ENCODE measurements at regions not wholly inside any gene's neighbourhood (a gene's known extent, or its start where the extent isn't known, plus 50 kb on each side); places are given as distances from the start of the nearest gene placed in this dataset.

GRCh38 chr7:155138204-155138603 is 68.1 kb downstream of the HTR5A start:
- WGBS, 3 donors: 79 to 81% (median 80%) methylated on average over 4 of the region's 4 CpGs
- H3K27ac ChIP-seq (ENCODE audit: low read depth, low read length): no peak overlapping the region

GRCh38 chr7:155141562-155141961 is 71.4 kb downstream of the HTR5A start:
- H3K27ac ChIP-seq (ENCODE audit: low read depth, low read length): no peak overlapping the region
- WGBS, 3 donors: 25 to 39% (median 34%) methylated on average over 5 of the region's 5 CpGs

GRCh38 chr7:155143381-155143780 is 73.3 kb downstream of the HTR5A start:
- 68 to 73% (median 70%) methylated on average over 9 of the region's 9 CpGs for WGBS, 3 donors
- H3K27ac ChIP-seq (ENCODE audit: low read depth, low read length): no peak overlapping the region

GRCh38 chr7:155144371-155144770 is 74.2 kb downstream of the HTR5A start:
- WGBS, 3 donors: 54 to 61% (median 58%) methylated on average over 6 of the region's 6 CpGs
- no peak overlapping the region for H3K27ac ChIP-seq (ENCODE audit: low read depth, low read length)

GRCh38 chr7:155145477-155146255 is 75.5 kb downstream of the HTR5A start:
- H3K27ac ChIP-seq (ENCODE audit: low read depth, low read length): no peak overlapping the region
- WGBS, 3 donors: 63 to 81% (median 67%) methylated on average over 9 of the region's 9 CpGs

GRCh38 chr7:155147172-155147571 is 77.0 kb downstream of the HTR5A start:
- WGBS, 3 donors: 33 to 46% (median 37%) methylated on average over 1 of the region's 1 CpG
- H3K27ac ChIP-seq (ENCODE audit: low read depth, low read length): no peak overlapping the region

GRCh38 chr7:155147624-155148023 is 77.5 kb downstream of the HTR5A start:
- no peak overlapping the region for H3K27ac ChIP-seq (ENCODE audit: low read depth, low read length)
- 29 to 67% (median 48%) methylated on average over 2 of the region's 2 CpGs for WGBS, 3 donors

GRCh38 chr7:155153676-155154075 is 83.6 kb downstream of the HTR5A start:
- no peak overlapping the region for H3K27ac ChIP-seq (ENCODE audit: low read depth, low read length)
- WGBS, 3 donors: 58 to 73% (median 63%) methylated on average over 4 of the region's 4 CpGs

GRCh38 chr7:155154586-155154985 is 84.5 kb downstream of the HTR5A start:
- H3K27ac ChIP-seq (ENCODE audit: low read depth, low read length): no peak overlapping the region
- WGBS, 3 donors: 68 to 71% (median 70%) methylated on average over 10 of the region's 10 CpGs

GRCh38 chr7:155161690-155162089 is 91.6 kb downstream of the HTR5A start:
- H3K27ac ChIP-seq (ENCODE audit: low read depth, low read length): no peak overlapping the region
- WGBS, 3 donors: 58 to 78% (median 64%) methylated on average over 5 of the region's 5 CpGs

- H3K27ac ChIP-seq (ENCODE audit: low read depth, low read length): no peak overlapping the region
Observed at GRCh38 chr7:155162422-155162821, 92.3 kb downstream of the HTR5A start.

- WGBS, 3 donors: 40 to 81% (median 74%) methylated on average over 7 of the region's 7 CpGs
- H3K27ac ChIP-seq (ENCODE audit: low read depth, low read length): no peak overlapping the region
Observed at GRCh38 chr7:155163696-155164095, 93.6 kb downstream of the HTR5A start.

- WGBS, 3 donors: 87 to 93% (median 90%) methylated on average over 8 of the region's 8 CpGs
Observed at GRCh38 chr7:155164316-155164715, 94.2 kb downstream of the HTR5A start.

GRCh38 chr7:155166108-155166507 is 96.0 kb downstream of the HTR5A start:
- H3K27ac ChIP-seq (ENCODE audit: low read depth, low read length): no peak overlapping the region
- WGBS, 3 donors: 67 to 83% (median 79%) methylated on average over 11 of the region's 11 CpGs

More at GRCh38 chr7:155164316-155164715, 94.2 kb downstream of the HTR5A start:
- no peak overlapping the region for H3K27ac ChIP-seq (ENCODE audit: low read depth, low read length)

GRCh38 chr7:155166673-155167370 is 96.7 kb downstream of the HTR5A start:
- 59 to 89% (median 80%) methylated on average over 28 of the region's 28 CpGs for WGBS, 3 donors
- no peak overlapping the region for H3K27ac ChIP-seq (ENCODE audit: low read depth, low read length)

GRCh38 chr7:155167706-155168365 is 97.7 kb downstream of the HTR5A start:
- 76 to 83% (median 77%) methylated on average over 19 of the region's 19 CpGs for WGBS, 3 donors

GRCh38 chr7:155168597-155169480 is 98.7 kb downstream of the HTR5A start:
- no peak overlapping the region for H3K27ac ChIP-seq (ENCODE audit: low read depth, low read length)
- 82 to 88% (median 84%) methylated on average over 14 of the region's 14 CpGs for WGBS, 3 donors

More at GRCh38 chr7:155167706-155168365, 97.7 kb downstream of the HTR5A start:
- H3K27ac ChIP-seq (ENCODE audit: low read depth, low read length): no peak overlapping the region

- no peak overlapping the region for H3K27ac ChIP-seq (ENCODE audit: low read depth, low read length)
- WGBS, 3 donors: 75 to 80% (median 79%) methylated on average over 13 of the region's 13 CpGs
Observed at GRCh38 chr7:155169498-155170065, 99.5 kb downstream of the HTR5A start.
